Embryonic facial prominence (tissue), 1 donor: ENCODE measurements at regions not wholly inside any gene's neighbourhood (a gene's known extent, or its start where the extent isn't known, plus 50 kb on each side); places are given as distances from the start of the nearest gene placed in this dataset.
"Not testable (repeated sequence)": the region's sequence is repeated elsewhere in the genome, so short reads cannot be mapped to it uniquely, and the experiment has no call there.

Source experiments
- DNase-seq: peaks from one replicate; pipeline ENCODE4 v3.0.0-alpha.2; 2016; ENCODE audit errors: extremely low spot score

DNA sequence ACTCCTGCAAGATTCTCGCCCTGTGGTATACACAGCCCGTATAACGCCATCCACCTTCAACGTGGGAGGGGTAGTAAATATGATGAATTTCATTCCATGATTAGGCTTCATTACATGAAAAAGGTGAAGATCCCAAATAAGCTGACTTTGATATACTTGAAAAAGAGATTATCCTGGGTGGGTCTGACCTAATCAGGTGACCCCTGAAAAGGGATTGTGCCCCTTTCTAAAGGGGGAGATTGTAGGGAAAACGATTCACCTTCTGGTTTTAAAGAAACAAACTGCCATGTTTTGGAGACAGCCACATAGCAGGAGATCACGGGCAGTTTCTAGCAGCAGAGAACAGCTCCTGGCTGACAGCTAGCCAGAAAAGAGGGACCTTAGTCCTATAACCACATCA lies 155.1 kb upstream of the SMLR1 start:
- no peak for DNase-seq

DNA sequence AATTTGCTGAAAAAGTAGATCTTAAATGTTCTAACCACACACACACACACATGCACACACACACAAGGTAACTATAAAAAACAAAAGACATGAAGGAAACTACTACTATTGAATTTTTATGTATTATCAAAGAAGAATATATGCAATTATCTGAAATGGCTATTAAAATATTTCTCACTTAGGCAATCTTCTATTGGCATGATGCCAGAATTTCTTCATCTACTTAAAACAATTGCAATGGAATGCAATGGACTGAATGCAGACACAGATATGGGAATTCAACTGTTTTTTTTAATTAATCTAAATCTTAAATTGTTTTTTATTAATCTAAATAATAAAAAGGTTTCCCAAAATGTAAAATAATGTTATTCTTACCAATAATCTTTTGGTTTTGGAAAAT lies 152.6 kb upstream of the SMLR1 start:
- no peak for DNase-seq

DNA sequence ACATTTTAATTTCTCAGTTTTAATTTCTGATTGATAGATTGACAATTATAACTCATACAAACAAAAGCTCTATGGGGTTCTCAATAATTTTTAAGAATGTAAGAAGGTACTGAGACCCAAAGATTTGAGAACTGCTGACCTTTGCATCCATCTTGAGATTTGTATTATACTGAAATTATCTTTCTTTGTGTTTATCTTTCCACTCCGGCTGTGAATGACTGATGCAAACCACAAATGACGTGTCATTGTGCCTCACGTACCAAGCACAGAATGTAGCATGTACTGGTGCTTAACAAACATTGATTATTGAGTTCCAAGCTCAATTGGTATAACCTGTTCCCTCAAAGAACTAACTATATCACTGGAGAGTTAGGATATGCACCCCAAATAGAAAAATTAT lies 152.1 kb upstream of the SMLR1 start:
- no peak for DNase-seq

DNA sequence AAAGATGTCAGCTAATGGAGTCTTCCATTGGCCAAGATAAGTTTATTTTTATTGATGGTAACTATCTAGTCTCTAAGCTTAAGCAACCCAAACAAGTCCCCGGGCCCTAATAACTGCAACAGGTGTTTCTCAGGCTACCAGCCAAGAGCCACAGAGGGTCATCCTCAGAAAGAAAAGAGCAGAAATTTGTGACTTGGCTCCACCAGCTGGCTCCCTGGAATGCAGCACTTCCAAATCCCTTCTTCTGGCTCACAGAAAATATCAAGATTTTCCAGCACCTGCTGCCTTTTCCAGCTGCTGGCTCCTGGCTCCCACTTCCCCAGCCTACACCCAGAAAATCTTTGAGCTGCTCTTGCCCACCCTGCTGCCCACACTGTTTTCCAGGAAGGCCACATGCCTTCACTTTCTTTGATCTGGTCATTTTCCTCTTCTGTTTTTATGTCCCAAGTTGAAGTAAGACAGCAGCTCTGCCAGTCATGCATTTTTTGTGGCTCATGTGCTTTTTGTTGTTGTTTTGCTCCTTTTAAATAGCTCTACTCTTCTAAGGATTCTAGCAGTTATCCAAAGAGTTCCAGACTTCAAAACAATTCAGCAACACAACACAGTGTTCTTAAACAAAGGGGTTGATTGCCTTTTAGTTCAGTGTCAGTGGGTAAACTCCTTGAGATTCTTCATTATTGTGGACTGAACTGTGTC lies 151.0 kb upstream of the SMLR1 start:
- DNase-seq = no peak

DNA sequence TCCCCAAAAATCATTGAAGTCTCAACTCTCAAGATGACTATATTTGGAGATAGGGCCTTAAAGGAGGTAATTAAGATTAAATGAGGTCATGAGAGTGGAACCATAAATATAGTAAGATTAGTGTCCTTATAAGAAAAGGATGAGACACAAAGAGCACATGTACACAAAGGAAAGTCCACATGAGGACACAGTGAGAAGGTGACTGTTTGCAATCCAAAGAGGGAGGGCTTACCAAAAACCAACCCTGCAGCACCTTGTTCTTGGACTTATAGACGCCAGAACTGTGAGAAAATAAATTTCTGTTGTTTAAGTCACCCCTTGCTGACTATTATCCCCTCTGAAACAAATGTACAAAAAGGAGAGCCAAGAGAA lies 150.4 kb upstream of the SMLR1 start:
- DNase-seq = no peak

DNA sequence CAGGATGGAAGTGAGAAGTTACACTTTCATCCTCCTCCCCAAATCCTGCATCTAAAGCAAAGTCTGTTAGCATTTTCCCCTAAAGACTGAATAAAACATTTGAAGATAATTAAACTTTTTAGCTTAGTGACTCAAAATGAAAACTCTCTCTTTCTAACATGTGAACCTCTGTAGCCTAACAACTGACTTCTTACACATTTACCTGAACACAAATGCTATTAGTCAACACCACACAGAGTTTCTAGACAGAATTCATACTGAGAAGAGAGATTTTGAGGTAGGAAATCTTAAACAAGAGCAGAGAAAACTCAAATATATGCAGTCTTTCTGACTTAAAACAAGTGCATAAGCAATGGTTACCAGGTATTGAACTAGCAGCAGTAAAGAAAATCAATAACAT lies 149.9 kb upstream of the SMLR1 start:
- no peak for DNase-seq

DNA sequence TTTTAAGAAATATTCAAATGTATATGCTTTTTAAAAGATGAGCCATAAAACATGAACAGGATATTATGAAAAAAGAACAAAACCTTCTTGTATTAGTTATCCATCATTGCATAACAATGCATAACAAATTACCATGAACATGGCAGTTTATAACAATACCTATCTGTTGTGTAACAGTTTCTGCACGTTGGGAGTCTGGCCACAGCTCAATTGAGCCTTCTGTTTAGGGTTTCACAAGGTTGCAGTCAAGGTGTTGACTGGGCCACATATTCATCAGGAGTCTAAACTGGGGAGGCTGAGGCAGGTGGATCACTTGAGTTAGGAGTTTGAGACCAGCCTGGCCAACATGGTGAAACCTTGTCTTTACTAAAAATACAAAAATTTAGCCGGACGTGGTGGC lies 149.4 kb upstream of the SMLR1 start:
- DNase-seq = no peak

DNA sequence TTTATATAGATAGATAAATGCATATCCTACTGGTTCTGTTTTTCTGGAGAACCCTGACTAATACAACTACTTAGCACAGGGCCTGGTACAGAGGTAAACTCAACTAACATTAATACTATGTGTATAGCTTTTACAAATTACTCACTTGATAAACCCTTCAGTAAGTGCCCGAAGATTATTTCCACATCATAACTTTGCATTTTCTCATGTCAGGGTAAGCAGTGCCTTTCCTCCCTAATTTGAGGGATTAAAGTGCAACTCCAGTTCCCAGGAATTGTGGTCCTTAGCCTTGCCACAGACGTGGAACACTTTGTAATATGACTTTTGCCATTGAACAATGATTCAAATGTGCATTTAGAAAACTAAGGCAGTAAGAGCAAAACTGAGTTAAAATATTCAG lies 147.5 kb upstream of the SMLR1 start:
- no peak for DNase-seq

DNA sequence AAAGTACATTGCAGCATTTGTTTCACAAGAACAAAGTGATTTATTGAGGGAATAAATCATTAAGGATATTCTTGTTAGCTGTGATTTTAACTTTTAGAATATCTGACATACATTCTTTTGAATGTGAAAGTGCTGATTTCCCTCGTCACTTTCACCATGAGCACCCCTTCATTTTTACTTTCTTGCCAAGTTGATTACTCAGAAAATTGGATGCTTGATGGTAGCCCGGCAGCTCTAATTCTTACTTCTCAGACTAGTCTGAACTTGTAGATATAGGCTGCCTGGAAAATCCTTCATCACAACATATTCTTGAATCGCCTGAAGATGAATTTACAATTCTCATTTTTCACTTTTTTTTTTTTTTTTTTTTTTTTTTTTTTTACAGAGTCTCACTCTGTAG lies 147.1 kb upstream of the SMLR1 start:
- no peak for DNase-seq

DNA sequence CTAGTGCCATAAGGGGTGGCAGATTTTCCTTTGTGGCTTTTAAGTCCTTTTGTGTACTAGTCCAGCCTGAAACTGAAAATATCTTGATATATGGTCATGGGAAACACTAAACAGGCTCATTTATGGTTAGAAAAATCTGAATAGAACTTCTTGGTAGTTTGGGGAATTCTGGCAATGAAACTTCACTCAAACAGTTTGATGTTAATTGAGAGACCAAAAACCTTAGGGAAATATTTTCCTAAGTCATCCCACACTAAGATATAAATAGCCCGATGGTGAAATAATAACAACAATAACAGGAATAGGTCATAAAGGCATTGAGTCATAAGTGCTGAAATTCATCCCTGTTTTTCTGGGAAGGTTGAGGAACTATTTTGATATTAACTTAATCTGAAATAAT lies 146.2 kb upstream of the SMLR1 start:
- DNase-seq = no peak

DNA sequence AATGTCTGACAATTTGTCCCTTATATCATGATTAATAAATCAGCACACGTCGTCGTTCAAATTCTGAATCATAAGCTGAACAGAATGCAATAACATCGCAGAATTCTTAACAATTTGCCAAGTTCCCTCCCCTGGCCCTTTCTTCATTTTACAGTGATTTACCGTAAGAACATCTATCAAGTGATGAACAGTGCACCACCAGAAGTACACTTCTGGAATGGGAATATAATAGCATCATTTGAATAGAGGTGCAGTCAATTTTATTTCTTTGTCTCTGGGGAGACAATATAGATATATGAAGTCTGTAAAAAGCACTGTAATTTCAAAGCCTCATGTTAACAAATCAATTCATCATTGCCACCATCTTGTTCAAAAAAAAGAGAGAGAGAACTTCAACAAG lies 145.1 kb upstream of the SMLR1 start:
- DNase-seq = no peak

DNA sequence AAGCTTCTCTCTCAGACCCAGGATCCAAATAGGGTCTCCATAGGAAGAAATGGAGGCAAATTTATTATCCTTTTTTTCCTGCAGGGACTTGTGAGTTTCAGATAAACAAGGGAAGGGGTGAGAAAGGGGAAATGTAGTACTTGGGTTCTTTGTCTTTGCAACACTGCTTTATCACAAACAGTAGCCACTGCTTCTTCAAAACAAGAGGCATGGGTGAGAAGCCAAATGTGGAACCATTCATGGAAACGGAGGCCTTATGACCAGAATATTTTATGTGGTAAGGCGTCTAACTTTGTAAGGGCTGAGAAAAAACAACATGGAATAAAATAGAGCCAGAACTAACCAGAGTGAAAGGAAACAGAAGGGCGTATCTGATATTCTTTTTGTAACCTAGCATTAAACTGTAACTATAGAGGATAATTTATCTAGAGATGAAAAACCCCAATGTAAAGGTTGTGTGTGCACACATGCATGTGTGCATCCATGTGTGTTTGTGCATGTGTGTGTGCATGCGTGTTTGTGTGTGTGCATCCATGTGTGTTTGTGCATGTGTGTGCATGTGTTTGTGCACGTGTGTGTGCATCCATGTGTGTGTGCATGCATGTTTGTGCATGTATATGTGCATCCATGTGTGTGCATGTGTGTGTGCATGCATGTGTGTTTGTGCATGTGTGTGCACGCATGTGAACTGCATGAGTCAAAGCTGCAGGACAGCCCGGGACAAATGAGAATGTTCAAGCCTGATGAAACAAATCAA lies 143.3 kb upstream of the SMLR1 start:
- DNase-seq = no peak

DNA sequence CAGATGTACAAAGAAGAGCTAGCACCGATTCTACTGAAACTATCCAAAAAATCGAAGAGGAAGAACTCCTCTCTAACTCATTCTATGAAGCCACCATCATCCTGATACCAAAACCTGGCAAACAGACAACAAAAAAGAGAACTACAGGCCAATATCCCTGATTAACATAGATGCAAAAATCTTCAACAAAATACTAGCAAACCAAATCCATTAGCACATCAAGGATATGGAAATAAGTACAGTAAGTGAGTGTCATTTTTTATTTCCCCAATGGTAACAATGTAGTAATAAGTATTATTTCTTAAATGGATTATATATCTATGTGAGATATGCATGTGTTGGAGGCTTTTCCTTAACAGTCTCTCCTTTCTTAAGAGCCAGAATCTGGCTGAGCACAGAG lies 134.5 kb upstream of the SMLR1 start:
- DNase-seq = no peak

DNA sequence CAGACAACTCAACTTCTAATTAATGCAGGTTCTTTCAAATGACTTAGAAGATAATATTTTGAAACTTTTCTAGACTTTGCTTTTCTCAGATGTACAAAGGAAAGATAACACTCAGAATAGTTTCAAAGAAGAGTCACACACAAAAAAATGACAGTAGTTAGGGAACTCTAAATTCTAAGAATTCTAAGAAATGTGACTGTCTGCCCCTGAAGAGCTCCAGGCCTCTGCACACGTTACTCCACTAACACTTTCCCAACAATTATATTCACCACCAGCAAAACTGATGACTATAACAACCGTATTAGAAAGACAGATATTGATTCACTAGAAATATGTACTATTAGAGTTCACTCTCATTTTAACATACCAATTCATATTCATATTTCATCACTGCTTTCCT lies 133.3 kb upstream of the SMLR1 start:
- no peak for DNase-seq

DNA sequence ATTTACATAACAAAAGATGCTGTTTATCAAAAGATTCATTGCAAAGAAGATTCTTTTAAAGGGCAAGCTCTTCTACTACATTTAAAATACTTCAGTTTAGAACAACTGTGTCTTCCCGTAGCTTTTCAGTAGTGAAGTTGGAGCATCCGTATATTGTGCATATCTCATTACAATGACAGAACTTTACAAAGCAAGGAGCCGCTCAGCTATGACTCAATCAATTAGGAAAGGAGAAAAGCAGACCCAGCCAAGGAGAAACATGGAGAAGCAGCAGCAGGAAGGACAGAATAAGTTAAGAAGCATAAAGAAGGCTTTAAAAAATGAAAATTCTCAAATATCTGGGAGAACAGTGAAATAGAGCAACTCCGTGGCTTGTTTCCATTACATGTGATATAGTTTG lies 132.6 kb upstream of the SMLR1 start:
- no peak for DNase-seq

DNA sequence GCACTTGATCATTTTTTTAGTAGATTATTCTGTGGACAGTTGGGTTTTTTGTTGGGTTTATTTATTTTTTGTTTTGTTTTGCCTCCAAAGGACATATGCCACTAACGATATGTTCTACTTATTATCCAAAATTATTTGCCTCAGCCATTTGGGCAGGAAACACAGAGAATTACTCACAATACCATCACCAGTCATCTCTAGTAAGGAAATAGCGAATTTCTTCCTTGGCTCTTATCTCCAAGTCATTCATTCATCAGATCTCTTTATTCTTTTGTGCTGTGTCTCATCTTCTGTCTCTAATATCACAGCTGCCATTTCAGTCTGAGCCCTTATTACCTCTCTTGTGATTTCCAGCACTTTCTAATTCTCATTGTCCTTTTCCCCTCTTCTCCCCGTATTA lies 130.4 kb upstream of the SMLR1 start:
- no peak for DNase-seq

DNA sequence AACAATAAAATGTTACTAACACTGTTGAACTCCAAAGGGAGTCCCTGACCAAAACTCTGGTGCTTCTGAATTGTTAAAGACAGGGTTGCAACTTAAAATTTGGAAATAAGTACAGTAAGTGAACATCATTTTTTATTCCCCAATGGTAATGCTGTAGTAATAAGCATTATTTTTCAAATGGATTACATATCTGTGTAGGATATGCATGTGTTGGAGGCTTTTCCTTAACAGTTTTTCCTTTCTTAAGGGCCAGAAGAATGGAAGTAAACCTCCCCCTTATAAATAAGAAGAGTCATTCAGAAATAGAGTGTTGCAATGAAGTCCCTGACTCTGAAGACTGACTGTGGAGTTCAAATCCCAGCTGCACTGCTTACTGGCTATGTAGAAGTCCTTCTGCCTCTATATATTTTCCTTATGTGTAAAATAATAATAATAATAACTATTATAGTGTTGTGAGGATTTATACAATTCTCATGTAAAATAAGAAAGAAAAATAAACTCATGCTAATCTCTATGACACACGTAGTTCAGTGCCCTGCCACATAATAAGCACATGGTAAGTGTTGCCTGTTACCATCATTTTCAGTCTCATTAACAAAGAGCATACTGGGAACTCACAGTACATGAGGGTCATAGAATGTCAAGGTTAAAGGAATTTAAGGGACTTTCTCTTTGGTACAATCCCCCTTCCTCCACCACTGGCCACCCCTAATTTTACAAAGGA lies 129.8 kb upstream of the SMLR1 start:
- no peak for DNase-seq

DNA sequence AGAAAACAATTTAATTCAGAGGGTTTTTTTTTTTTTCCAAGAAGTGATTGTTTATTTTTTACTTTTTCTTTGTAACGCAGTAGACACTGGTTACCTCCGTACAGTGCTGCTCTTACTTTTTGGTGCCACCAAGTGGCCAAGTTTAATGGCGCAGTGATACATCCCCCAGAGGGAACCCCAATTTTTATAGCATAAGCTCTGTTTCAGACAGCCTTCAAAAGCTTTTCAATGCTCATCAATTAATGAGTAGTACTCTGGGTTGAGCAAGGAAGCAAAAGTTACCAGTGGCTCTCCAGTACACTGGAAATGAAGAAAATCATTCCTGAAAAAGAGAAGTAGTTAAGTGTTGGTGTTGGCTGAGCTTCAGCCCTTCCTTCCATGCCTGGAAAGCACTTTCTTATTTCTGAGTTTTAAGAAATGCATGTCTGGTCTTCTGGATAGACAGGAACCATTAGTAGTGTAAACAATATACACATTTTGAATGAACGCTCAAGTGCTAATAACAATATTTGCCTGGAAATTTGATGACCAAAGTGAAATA lies 129.1 kb upstream of the SMLR1 start:
- DNase-seq = no peak

DNA sequence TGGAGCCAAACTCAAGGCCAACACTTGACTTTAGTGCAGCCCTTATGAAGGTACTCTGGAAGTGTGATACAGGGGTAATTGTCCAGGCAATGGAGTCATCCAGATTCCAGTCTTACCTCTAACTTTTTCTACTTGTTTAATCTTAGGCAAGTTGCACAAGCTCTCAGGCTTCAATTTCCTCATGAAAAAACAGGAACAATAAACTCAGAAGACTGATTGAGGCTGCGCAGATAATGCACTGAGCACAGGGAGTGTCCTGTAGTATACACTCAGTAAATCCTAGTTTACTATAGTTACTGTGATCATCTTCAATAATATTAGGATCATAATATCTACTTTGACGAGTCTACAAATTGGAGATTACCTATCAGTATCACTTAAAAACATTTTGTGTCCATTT lies 127.5 kb upstream of the SMLR1 start:
- no peak for DNase-seq

DNA sequence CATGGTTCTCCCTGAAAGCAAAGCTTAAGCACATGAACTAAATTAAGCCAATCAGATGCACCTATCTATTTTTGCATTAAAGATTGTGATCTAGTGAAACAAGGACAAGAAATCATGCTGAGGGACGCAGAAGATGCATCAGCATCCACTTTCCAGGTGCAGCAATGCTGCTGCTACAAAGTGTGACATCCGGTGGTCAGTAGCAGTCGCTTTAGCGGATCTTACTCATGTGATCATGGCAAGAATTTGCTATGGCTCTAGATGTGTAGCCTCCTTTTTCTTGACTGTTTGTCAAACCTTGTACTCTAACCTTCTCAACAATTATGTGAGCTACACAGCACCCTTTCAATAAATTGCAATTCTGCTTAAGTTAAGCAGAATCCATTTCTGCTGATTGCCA lies 126.8 kb upstream of the SMLR1 start:
- DNase-seq = no peak

DNA sequence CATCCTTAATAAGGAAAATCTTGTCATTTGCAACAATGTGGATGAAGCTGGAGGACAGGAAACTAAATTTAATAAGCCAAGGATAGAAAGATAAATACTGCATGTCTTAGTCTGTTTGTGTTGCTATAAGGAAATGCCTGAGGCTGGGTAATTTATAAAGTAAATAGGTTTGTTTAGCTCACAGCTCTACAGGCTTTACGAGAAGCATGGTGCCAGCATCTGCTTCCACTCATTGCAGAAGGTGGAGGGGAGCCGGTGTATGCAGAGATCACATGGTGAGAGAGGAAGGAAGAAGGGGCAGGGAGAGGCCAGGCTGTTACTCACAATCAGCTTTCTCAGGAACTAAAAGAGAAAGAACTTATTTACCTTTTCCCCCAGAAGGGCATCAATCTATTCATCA lies 118.9 kb upstream of the SMLR1 start:
- no peak for DNase-seq

DNA sequence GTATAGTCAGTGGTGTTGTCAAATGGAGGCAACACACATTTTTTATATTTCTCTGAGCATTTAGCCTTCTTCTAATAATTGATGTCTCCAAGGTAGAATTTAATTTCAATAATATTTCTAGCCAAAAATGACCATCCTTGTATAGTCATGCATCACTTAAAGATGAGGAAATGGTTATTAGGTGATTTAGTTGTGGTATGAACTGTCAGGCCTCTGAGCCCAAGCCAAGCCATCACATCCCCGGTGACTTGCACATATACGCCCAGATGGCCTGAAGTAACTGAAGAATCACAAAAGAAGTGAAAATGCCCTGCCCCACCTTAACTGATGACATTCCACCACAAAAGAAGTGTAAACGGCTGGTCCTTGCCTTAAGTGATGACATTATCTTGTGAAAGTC lies 115.6 kb upstream of the SMLR1 start:
- not testable (repeated sequence) for DNase-seq

DNA sequence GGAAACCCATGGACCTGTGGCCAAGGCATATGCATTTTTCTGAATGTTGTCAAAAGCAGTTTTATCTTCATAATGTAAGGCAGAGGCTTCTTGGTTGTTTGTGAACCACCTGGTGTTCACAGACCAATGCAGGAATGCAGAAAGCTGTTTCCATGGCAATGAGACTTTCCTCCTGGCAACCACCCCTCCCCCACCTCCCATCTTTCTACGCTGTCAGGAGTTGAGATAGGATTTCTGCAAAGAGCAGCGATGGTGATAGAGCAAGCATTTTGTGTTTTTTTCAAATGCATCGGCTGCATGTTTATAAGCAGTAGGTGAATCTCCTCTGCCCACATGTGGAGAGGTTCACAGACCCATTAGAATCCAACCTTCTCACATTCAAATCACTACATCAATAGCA lies 114.1 kb upstream of the SMLR1 start:
- DNase-seq = no peak
